ENCODE measurements at regions not wholly inside any gene's neighbourhood (a gene's known extent, or its start where the extent isn't known, plus 50 kb on each side); places are given as distances from the start of the nearest gene placed in this dataset.
"Not testable (repeated sequence)": the region's sequence is repeated elsewhere in the genome, so short reads cannot be mapped to it uniquely, and the experiment has no call there.

GRCh38 chr10:30196559-30196958 lies 137.2 kb upstream of the JCAD start:
- not testable (repeated sequence) for DNase-seq

DNA sequence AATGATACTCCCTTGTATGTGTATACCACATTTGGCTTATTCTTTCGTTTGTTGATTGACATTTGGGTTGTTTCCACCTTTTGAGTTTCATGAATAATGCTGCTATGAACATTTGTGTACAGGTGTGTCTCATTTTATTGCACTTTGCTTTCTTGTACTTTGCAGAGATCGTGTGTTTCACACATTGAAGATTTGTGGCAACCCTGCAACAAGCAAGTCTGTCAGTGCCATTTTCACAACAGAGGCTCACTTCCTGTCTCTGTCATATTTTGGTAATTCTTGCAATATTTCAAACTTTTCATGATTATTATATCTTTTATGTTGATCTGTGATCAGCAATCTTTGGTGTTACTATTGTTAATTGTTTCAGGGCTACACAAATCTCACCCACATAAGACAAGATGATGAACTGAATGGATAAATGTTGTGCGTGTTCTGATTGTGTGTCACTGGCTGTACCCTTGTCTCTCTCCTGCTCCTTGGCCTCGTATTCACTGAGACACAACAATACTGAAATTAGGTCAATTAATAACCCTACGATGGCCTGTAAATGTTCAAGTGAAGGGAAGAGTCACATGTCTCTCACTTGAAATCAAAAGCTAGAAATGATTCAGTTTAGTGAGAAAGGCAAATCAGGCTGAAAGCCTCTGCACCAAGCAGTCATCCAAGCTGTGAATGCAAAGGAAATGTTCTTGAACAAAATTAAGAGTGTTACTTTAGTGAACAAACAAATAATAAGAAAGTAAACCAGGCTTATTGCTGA lies 133.6 kb upstream of the JCAD start:
- DNase-seq, result no peak

- DNase-seq, result no peak
These were observed 131.5 kb upstream of the JCAD start for GRCh38 chr10:30190577-30191552.

- DNase-seq, result no peak
These were observed 129.8 kb upstream of the JCAD start for GRCh38 chr10:30189238-30189580.

GRCh38 chr10:30188556-30189237 lies 129.3 kb upstream of the JCAD start:
- no peak for DNase-seq

GRCh38 chr10:30188101-30188500 lies 128.7 kb upstream of the JCAD start:
- no peak for DNase-seq

DNA sequence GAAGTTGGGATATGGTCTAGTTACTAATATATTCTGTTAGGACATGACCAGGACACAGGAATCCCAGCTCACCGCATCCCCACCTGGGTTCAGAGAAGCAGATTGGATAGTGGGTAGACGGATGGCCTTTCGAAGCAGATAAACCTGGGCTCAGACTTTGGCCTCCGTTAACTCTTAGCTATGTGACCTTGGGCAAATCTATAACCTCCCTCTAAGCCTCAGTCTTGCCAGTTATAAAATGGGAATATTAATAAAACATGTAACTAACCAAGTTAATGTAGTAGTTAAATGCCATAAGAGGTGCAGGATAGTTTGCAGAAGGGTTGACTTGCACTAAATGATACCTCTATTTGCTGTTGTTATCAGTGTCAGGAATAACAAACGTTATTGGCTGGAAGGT lies 127.6 kb upstream of the JCAD start:
- no peak for DNase-seq

GRCh38 chr10:30186371-30186875 lies 127.0 kb upstream of the JCAD start:
- no peak for DNase-seq

GRCh38 chr10:30185916-30186315 lies 126.5 kb upstream of the JCAD start:
- peak; percentile 94 for DNase-seq

DNA sequence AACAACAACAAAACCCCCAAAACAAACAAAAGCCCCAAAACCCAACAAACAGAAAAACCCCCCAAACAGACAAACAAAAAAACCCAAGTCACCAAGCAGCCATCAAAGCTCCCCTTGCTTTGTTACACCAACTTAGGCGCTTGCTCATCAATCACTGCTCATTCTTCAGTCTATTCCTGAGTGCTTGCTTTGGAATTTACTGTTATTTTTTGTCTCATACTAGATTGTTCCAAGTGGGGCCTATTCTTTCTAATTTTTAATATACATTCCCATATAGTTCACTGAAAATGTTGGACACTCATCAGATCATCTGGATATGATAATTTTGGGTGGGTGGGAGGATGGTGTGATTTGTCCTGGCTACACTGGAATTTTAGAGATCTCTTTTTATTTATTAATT lies 126.0 kb upstream of the JCAD start:
- peak; percentile 65 for DNase-seq

- no peak for DNase-seq
These were observed 125.1 kb upstream of the JCAD start for GRCh38 chr10:30184397-30185033.

- DNase-seq, result no peak
These were observed 123.6 kb upstream of the JCAD start for GRCh38 chr10:30183055-30183402.

DNA sequence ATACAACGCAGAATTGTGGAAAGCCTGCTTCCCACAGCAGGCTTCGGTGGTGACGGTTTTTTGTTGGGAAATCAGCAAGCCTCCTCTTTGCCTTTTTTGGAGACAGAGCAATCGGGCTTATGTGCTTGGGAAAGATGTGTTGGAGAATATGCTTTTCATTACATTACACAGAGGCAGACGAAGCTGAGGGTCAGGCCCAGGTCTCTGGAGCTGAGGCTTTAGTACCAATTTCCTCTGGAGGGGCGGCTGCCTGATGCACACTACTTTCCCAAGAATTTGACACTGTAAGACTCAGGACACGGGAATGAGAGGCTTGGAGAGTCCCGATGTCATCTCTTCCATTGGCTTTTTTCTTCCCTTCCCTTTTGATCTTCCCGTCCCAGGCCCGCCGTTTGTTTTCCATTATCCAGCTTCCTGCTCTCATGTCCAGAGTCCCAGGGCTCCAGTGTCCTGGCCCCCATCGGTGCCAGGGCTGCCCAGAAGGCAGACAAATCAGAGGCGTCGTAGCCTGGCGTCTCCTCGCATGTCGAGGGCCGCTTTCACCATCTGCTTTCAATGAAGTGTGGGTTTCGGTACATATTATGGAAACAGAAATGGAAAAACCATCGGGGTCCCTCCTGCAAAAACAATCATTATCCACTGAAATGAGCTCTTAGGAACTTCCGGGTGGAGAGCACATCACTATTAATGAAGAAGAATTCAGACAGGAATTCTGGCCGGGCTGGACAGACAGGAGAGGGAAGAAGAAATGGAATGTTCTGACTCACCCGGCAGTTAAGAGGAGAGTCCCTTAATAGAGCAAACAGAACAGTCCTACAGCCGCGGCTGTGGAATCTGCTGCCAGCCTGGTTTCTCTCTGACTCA lies 123.0 kb upstream of the JCAD start:
- DNase-seq, result peak; percentile 99

GRCh38 chr10:30178356-30178964 lies 119.1 kb upstream of the JCAD start:
- peak; percentile 95 for DNase-seq

GRCh38 chr10:30176776-30177533 lies 117.6 kb upstream of the JCAD start:
- no peak for DNase-seq

DNA sequence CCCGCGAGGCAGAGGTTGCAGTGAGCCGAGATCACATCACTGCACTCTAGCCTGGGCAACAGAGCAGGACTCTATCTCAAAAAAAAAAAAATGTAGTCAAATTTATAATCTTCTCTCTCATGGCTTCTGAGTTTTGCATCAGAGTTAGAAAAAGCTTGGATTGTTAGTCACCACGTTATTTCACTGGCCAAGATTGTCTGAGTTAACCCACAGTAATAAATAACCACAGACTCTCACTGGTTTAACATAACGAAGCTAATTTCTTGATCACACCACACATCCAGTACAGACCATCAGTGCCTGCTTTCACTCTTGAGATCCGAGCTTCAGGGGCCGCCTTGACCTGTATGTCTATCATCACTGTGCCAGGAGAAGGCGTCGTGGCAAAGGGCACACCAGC lies 116.8 kb upstream of the JCAD start:
- DNase-seq, result peak; percentile 93

- peak; percentile 74 for DNase-seq
These were observed 113.3 kb upstream of the JCAD start for GRCh38 chr10:30172673-30173072.

- peak; percentile 54 for DNase-seq
These were observed 112.7 kb upstream of the JCAD start for GRCh38 chr10:30172091-30172490.

DNA sequence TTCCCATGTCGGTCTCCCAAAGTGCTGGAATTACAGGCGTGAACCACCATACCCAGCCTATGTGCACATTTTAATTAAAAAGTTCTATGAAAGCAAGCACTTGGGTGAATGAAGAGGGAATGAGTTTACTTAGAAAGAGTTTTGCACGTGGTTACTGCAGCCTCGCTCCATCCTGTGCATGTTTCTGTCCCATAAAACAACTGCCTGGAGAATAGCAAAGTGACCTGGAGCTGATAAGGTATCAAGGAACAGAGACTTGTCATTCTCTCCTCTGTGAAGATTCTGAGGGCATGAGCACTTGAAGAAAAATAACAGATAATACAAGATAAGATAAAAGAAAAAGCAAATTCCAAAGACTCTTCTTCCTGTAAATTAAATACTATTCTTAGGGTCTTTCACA lies 112.2 kb upstream of the JCAD start:
- DNase-seq, result no peak

DNA sequence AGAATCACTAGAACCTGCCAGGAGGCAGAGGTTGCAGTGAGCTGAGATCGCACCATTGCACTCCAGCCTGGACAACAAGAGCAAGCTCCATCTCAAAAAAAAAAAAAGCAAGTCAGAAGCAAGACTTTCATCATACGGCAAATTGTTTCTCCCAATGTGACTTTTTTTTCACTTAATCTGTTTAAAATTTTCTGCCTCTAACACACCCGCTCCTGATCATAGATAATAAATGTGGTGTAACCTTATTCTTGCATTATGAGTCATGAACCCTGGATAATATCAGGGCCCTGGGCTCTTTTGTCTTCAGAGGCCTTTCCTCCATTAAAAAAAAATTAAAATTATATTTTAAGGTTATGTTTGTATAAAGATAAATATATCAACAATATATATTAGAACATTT lies 111.4 kb upstream of the JCAD start:
- peak; percentile 81 for DNase-seq

Measured in fibroblast of skin of abdomen (primary cell).